A673 (cell line): ENCODE measurements at regions not wholly inside any gene's neighbourhood (a gene's known extent, or its start where the extent isn't known, plus 50 kb on each side); places are given as distances from the start of the nearest gene placed in this dataset.

Experiments
- BruUV-seq: library from RNA; stranded (reverse); fragments of 400-500 nt; replicated peaks from 2 replicates; lab custom pipeline; 2021; lab: Mats Ljungman, UMichigan
- CTCF ChIA-PET: fragments of 300-600 bp; sonication (Branson Sonifier 250); formaldehyde crosslinking; loops from one replicate; lab custom pipeline; 2022; ENCODE audit warnings: antibody characterized with exemption; lab: Charles Lee
- POLR2A ChIA-PET: fragments of 300-600 bp; sonication (Branson Sonifier 250); formaldehyde crosslinking; loops from one replicate; lab custom pipeline; 2022; ENCODE audit warnings: antibody characterized with exemption; ENCODE audit not compliant: low non-redundant PET; lab: Charles Lee
- DNase-seq: peaks from one replicate; pipeline ENCODE4 v3.0.0-alpha.2; 2015; ENCODE audit warnings: low spot score
- H3K27ac ChIP-seq: fragments of 200-600 bp; sonication (generic); 2 replicates; pipeline ENCODE4 v1.5.1; 2016; ENCODE audit warnings: mixed run types, low read depth, mild to moderate bottlenecking, mixed read lengths, antibody characterized with exemption, low read length; ENCODE audit not compliant: poor library complexity, severe bottlenecking
- H3K27me3 ChIP-seq: fragments of 200-600 bp; sonication (generic); replicated peaks from 2 replicates; pipeline ENCODE4 v1.6.1; 2017; ENCODE audit warnings: mixed run types, low read depth, mild to moderate bottlenecking, mixed read lengths, antibody characterized with exemption, low read length; ENCODE audit not compliant: insufficient read depth, poor library complexity
- H3K36me3 ChIP-seq: fragments of 200-600 bp; sonication (generic); 2 replicates; pipeline ENCODE4 v1.6.1; 2016; ENCODE audit warnings: mixed run types, mild to moderate bottlenecking, mixed read lengths, antibody characterized with exemption, low read length; ENCODE audit not compliant: insufficient read depth, poor library complexity, severe bottlenecking
- H3K4me1 ChIP-seq: fragments of 200-600 bp; sonication (generic); 2 replicates; pipeline ENCODE4 v1.6.1; 2017; ENCODE audit warnings: mixed run types, mild to moderate bottlenecking, mixed read lengths, antibody characterized with exemption, low read length; ENCODE audit not compliant: insufficient read depth, poor library complexity, severe bottlenecking
- H3K4me3 ChIP-seq: fragments of 200-600 bp; sonication (generic); 2 replicates; pipeline ENCODE4 v1.5.1; 2016; ENCODE audit warnings: low read depth, mixed run types, mild to moderate bottlenecking, mixed read lengths, low read length; ENCODE audit not compliant: poor library complexity, severe bottlenecking
- H3K9me3 ChIP-seq: fragments of 200-600 bp; sonication (generic); 2 replicates; pipeline ENCODE4 v1.6.1; 2016; ENCODE audit warnings: mixed run types, low read depth, mild to moderate bottlenecking, mixed read lengths, antibody characterized with exemption, low read length; ENCODE audit not compliant: poor library complexity, severe bottlenecking
- EZH2 ChIP-seq: fragments of 200-600 bp; sonication (generic); IDR thresholded peaks from 2 replicates; pipeline ENCODE4 v1.6.1; 2017; ENCODE audit warnings: borderline replicate concordance, low read depth, mild to moderate bottlenecking, mixed read lengths, antibody characterized with exemption, low read length; ENCODE audit not compliant: poor library complexity, severe bottlenecking
- intact Hi-C: fragments of 100-400 bp; cut with micrococcal nuclease; formaldehyde crosslinking; loops from one replicate; pipeline ENCODE4 v1.10.0; 2022; ENCODE audit not compliant: unreplicated experiment
- TF ChIP-seq, protein P1 (sequence below): fragments of 300-800, 200-600 bp; sonication (generic); conservative IDR thresholded peaks from 2 replicates; pipeline ENCODE4 v1.5.1; 2017; ENCODE audit warnings: low read depth, mild to moderate bottlenecking, antibody characterized with exemption, low read length, moderate library complexity, mixed read lengths

- DNase-seq, result no peak
- Histone ChIP-seq H3K4me3 (no peak overlapping the region), H3K27me3 (no peaks in the 10 kb centered on the region), H3K27ac (no peak overlapping the region), H3K4me1 (peaks cover 7% of the 10 kb centered on the region), H3K9me3 (no peaks in the 10 kb centered on the region), H3K36me3 (no peaks in the 10 kb centered on the region)
- no TSS peak for BruUV-seq
- TF ChIP-seq, protein P1, sequence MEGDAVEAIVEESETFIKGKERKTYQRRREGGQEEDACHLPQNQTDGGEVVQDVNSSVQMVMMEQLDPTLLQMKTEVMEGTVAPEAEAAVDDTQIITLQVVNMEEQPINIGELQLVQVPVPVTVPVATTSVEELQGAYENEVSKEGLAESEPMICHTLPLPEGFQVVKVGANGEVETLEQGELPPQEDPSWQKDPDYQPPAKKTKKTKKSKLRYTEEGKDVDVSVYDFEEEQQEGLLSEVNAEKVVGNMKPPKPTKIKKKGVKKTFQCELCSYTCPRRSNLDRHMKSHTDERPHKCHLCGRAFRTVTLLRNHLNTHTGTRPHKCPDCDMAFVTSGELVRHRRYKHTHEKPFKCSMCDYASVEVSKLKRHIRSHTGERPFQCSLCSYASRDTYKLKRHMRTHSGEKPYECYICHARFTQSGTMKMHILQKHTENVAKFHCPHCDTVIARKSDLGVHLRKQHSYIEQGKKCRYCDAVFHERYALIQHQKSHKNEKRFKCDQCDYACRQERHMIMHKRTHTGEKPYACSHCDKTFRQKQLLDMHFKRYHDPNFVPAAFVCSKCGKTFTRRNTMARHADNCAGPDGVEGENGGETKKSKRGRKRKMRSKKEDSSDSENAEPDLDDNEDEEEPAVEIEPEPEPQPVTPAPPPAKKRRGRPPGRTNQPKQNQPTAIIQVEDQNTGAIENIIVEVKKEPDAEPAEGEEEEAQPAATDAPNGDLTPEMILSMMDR, result no peak
- intact Hi-C loops, result no loop called here
- CTCF ChIA-PET, result no interaction called here
- POLR2A ChIA-PET, result no interaction called here
Observed at GRCh38 chr13:109381546-109382180, 404.7 kb downstream of the IRS2 start.

- Histone ChIP-seq H3K4me1 (peaks cover 7% of the 10 kb centered on the region), H3K4me3 (no peak overlapping the region), H3K27me3 (no peaks in the 10 kb centered on the region), H3K36me3 (no peaks in the 10 kb centered on the region), H3K27ac (no peak overlapping the region), H3K9me3 (no peaks in the 10 kb centered on the region)
- ChIA-PET CTCF (no interaction called here), POLR2A (no interaction called here)
- TF ChIP-seq, protein P1, result no peak
- TF ChIP-seq EZH2, result no peak
- BruUV-seq, result no TSS peak
- intact Hi-C loops, result no loop called here
- DNase-seq, result no peak
Observed at GRCh38 chr13:109380457-109380856, 405.9 kb downstream of the IRS2 start.

DNA sequence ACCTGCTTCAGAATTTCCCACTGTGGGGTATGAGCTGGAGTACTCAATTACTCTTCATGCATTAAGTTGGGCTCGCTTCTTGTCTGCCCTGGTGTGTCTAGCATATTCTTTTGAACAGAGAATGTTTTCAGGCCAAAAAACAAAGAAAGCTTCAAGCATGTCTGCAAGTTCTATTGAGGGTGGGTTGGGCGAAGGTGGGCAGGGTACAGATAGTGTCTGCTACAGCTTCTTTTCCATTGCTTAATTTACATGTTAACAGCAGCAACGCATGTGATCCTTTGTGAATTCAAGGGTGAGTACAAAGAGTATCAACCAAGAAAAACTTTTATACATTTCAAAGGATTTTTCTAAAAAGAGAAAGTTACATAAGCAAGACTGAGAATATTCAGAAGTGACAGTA lies 406.5 kb downstream of the IRS2 start:
- Histone ChIP-seq H3K4me1 (peaks cover 7% of the 10 kb centered on the region), H3K4me3 (no peak overlapping the region), H3K36me3 (no peaks in the 10 kb centered on the region), H3K9me3 (no peaks in the 10 kb centered on the region), H3K27ac (no peak overlapping the region), H3K27me3 (no peaks in the 10 kb centered on the region)
- intact Hi-C loops, result no loop called here
- ChIA-PET POLR2A (no interaction called here), CTCF (no interaction called here)
- no peak for DNase-seq
- no TSS peak for BruUV-seq
- TF ChIP-seq EZH2, result no peak
- TF ChIP-seq, protein P1, result no peak
